Large intestine (tissue), 3 donors: ENCODE measurements at regions not wholly inside any gene's neighbourhood (a gene's known extent, or its start where the extent isn't known, plus 50 kb on each side); places are given as distances from the start of the nearest gene placed in this dataset.

Experiments
- DNase-seq, 2 donors: peaks; one replicate each; pipeline versions ENCODE4 v3.0.0 to v3.0.0-alpha.2; 2013
- H3K27ac ChIP-seq: one replicate; pipeline ENCODE4 v1.5.1; 2013; ENCODE audit warnings: low read length
- H3K27me3 ChIP-seq: 2 replicates; pipeline ENCODE4 v1.6.1; 2013; ENCODE audit warnings: low read length; ENCODE audit not compliant: control insufficient read depth, insufficient read depth
- H3K36me3 ChIP-seq: 2 replicates; pipeline ENCODE4 v1.6.1; 2013; ENCODE audit warnings: low read length; ENCODE audit not compliant: control insufficient read depth, insufficient read depth
- H3K4me1 ChIP-seq: one replicate; pipeline ENCODE4 v1.6.1; 2013; ENCODE audit warnings: low read length; ENCODE audit not compliant: control insufficient read depth, insufficient read depth
- H3K4me3 ChIP-seq: one replicate; pipeline ENCODE4 v1.5.1; 2013; ENCODE audit warnings: low read length
- H3K9me3 ChIP-seq: one replicate; pipeline ENCODE4 v1.6.1; 2013; ENCODE audit warnings: mild to moderate bottlenecking, low read depth, low read length, moderate library complexity; ENCODE audit not compliant: control insufficient read depth
- WGBS: methylation state at CpG from one replicate; pipeline ENCODE4 v1.1.5; 2013; ENCODE audit warnings: low lambda C conversion rate; ENCODE audit not compliant: insufficient coverage; 5-methylcytosine and 5-hydroxymethylcytosine counted together

DNA sequence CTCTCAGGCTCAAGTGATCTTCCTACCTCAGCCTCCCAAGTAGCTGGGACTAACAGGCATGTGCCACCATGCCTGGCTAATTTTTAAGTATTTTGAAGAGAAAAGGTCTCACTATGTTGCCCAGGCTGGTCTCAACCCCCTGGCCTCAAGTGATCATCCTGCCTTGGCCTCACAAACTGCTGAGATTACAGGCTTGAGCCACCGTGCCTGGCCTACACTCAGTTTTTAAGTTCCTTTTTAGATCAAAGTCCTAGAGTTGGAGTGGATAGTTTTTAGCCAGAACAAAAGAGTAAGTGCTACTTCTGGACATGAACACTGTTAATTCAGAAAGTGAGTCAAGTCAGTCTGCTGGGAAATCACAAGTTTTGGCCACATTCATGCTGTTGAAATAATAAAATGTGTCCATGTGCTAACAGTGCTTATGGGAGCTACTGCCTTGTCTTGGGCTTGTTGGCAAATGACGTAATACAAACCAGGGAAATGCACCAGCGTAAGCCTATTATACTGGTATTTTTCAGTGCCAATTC is 84.2 kb downstream of the NDUFS5 start:
- Histone ChIP-seq H3K4me1 (peaks cover 13% of the 10 kb centered on the region), H3K27me3 (no peaks in the 10 kb centered on the region), H3K4me3 (no peak overlapping the region), H3K36me3 (no peaks in the 10 kb centered on the region), H3K27ac (no peak overlapping the region), H3K9me3 (no peaks in the 10 kb centered on the region)
- WGBS = no CpG with 5 or more reads among the region's 3 CpGs
- no peak for DNase-seq

GRCh38 chr1:39110882-39111281 is 84.7 kb downstream of the NDUFS5 start:
- Histone ChIP-seq H3K4me3 (no peak overlapping the region), H3K27me3 (no peaks in the 10 kb centered on the region), H3K36me3 (no peaks in the 10 kb centered on the region), H3K4me1 (peaks cover 17% of the 10 kb centered on the region), H3K9me3 (no peaks in the 10 kb centered on the region), H3K27ac (no peak overlapping the region)
- no CpG with 5 or more reads among the region's 1 CpG for WGBS
- DNase-seq = no peak

DNA sequence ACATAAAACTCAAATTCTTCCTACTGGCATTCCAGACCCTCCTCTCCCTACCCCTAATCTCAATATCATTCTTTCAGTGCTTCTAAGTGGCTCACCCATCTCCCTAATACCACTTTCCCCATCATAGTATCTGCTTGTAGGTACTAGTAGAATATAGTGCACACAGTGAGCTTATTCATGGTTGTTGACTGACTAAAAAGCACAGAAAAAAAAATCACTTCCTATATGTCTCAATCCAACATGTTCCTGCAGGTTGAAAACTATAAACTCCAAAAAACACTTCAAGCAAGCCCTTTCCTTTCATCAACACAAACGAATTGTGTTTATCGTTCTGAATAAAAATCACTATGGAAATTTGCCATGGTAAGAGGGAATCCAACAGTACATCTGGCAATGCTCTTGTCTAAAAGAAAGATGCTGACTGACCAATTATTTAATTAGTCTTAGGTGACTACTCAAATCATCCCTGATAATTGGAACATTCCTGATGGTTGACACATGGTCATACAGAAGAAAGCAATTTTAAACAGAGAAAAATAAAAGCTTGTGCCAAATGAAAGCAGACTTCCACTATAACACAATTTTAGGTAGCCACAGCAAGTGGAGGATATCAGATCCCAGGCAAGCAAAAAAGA is 87.1 kb downstream of the NDUFS5 start:
- DNase-seq = no peak
- H3K27ac ChIP-seq = no peak overlapping the region
- H3K27me3 ChIP-seq = no peaks in the 10 kb centered on the region
- H3K36me3 ChIP-seq = no peaks in the 10 kb centered on the region
- H3K4me3 ChIP-seq = no peak overlapping the region
- no CpG with 5 or more reads among the region's 2 CpGs for WGBS
- H3K4me1 ChIP-seq = peaks cover 22% of the 10 kb centered on the region
- no peaks in the 10 kb centered on the region for H3K9me3 ChIP-seq

DNA sequence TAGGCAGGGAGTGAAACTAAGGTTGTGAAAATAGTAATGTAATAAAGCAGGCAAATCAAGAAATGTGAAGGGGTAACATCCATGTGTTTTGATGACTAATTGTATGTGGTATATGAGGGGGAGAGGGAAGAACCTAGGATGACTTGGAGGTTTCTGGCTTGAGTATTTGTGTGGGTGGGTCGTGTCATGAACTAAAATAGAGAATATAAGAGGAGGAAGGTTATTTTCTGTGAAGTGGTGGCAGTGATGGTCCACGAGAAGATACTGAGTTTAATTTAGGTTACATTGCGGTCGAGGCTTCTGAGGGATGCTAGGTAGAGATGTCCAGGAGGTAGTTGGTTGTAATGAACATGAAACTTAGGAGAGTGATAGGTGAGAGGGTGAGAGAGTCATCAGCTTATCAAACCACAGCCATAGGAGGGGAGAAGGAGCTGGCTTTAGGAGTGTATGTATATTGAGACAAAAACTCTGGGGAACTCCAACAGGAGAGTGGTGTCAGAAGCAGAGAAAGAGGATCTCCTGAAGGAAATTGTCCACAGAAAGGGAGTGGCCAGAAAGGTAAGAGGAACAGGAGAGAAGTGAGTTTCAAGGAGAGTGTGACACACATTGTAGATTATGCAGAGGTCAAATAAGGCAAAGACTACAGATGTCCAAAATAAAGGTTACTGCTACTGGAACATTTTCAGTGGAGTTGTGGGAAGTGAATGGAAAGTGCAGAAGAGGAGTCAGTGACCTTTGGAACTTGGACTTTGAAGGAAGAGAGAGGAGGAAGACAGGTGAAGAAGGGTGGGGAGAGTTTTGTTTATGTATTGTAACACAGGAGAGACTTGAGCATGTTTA is 89.0 kb upstream of the MACF1 start:
- no peak overlapping the region for H3K27ac ChIP-seq
- H3K36me3 ChIP-seq = no peaks in the 10 kb centered on the region
- no peak overlapping the region for H3K4me3 ChIP-seq
- H3K4me1 ChIP-seq = peaks cover 26% of the 10 kb centered on the region
- DNase-seq = peak; percentile 21 to 66
- H3K9me3 ChIP-seq = no peaks in the 10 kb centered on the region
- 92% methylated on average over 2 of the region's 4 CpGs for WGBS
- H3K27me3 ChIP-seq = no peaks in the 10 kb centered on the region

DNA sequence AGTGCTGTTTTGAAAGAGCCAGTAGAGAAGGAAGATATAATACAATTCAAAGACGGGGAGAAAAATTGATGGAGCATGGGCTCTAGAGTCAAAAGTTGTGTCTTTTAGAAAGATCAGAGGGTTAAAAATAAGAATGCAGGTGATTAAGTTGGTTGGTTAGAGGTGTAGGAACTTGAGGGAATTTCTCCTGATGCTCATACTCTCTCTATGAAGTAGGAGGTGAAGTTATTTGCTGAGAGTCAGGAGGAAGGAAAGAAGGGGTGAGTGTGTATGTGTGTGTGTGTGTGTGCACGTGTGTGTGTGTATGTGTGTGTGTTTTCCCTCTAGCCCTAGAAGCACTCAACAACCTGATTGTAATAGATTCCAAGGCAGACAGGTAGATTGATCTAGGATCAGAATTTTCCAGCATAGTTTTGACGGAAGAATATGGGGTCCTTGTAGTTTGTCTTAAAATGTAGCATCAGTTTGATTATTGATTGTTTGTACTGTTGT is 88.3 kb upstream of the MACF1 start:
- no peak for DNase-seq
- no CpG with 5 or more reads among the region's 3 CpGs for WGBS
- no peak overlapping the region for H3K4me3 ChIP-seq
- H3K36me3 ChIP-seq = no peaks in the 10 kb centered on the region
- no peaks in the 10 kb centered on the region for H3K27me3 ChIP-seq
- peaks cover 26% of the 10 kb centered on the region for H3K4me1 ChIP-seq
- H3K27ac ChIP-seq = peak overlapping the region; percentile 16
- no peaks in the 10 kb centered on the region for H3K9me3 ChIP-seq

DNA sequence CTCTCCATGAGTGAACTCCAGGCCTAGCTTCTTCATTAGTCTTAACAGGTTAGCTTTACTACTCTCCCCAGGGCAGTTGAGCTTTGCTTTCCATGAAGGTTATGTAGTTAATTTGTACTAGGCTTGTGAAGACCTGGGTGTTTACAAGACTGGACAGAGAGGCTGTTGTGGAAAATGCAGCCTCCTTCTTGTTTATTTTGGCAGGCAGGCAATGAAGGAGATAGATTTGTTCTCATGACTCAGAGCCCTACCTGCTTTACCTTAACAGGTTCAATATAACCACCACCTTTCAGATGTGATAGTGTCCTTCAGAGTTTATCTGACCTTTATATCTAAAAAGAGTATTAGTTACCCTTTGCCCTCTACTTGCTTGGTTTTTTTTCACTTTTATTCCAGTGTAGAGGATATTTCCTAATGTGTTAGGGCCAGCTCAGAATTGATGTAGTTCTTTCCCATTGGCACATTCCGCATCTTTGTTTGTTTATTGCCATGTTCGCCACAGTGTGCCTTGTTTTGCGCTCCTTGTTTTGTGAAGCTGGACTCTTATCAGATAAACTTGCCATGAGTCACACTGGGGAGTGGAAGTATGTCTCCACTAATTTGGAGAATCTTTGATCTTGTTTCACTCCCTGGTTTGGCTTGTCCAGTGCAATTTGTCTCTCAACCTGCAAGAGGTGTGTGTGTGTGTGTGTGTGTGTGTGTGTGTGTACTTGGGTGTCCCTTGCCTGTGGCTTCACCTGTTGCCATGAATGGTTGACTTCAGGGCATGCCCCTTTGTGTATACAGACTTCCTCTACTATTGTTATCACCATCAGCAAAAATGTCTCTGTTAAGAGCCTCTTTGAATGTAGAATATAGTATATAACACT is 87.4 kb upstream of the MACF1 start:
- H3K36me3 ChIP-seq = no peaks in the 10 kb centered on the region
- H3K4me1 ChIP-seq = peaks cover 26% of the 10 kb centered on the region
- H3K27ac ChIP-seq = no peak overlapping the region
- DNase-seq = no peak
- no peak overlapping the region for H3K4me3 ChIP-seq
- WGBS = 80% methylated on average over 1 of the region's 3 CpGs
- H3K9me3 ChIP-seq = no peaks in the 10 kb centered on the region
- no peaks in the 10 kb centered on the region for H3K27me3 ChIP-seq

DNA sequence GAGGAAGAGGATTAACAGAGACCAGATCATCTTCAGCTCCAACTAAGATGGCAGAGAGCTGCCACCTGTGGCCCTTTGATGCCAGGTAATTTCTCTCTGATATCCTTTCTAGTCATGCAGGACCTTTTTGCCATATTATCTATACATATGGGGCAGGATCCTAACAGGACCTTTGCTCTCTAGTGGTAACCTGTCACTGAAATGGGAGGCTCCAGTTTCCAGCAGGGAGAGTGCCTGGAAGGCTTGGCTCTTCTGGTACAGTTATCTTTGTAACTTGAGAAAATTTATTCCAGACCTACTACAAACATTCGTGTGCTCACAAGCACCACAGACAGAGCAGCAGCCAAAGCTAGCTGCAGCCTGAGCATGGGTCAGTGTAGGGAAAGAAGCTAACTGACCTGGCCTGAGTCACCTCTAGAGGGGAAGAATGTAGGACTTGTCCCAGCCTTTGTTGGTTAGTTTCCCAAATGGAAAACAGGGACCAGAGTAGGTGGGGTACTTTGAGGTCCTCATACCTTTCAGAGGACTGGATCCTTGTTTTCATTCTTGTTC is 86.5 kb upstream of the MACF1 start:
- WGBS = no CpG with 5 or more reads among the region's 1 CpG

DNA sequence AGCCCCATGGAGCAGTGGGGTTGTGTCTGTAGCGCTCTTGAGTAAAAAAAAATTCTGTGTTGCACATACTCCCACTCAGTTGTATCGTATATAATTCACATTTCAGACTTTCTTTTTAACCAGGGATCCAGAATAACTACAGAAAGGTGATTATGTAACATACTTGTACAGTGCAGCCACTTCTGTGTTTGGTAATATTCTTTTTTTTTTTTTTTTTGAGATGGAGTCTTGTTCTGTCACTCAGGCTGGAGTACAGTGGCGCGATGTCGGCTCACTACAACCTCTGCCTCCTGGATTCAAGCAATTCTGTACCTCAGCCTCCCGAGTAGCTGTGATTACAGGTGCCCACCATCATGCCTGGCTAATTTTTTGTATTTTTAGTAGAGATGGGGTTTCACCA is 82.4 kb upstream of the MACF1 start:
- Histone ChIP-seq H3K4me3 (no peak overlapping the region), H3K9me3 (no peaks in the 10 kb centered on the region), H3K27me3 (no peaks in the 10 kb centered on the region), H3K4me1 (peaks cover 19% of the 10 kb centered on the region), H3K36me3 (peaks cover 5% of the 10 kb centered on the region), H3K27ac (no peak overlapping the region)
- 100% methylated on average over 1 of the region's 6 CpGs for WGBS
- no peak for DNase-seq

More for the DNA sequence above, 86.5 kb upstream of the MACF1 start:
- Histone ChIP-seq H3K36me3 (peaks cover 3% of the 10 kb centered on the region), H3K4me1 (peaks cover 26% of the 10 kb centered on the region), H3K4me3 (no peak overlapping the region), H3K9me3 (no peaks in the 10 kb centered on the region), H3K27ac (no peak overlapping the region), H3K27me3 (no peaks in the 10 kb centered on the region)
- DNase-seq = peak in 1 of 2 donors; percentile 24

DNA sequence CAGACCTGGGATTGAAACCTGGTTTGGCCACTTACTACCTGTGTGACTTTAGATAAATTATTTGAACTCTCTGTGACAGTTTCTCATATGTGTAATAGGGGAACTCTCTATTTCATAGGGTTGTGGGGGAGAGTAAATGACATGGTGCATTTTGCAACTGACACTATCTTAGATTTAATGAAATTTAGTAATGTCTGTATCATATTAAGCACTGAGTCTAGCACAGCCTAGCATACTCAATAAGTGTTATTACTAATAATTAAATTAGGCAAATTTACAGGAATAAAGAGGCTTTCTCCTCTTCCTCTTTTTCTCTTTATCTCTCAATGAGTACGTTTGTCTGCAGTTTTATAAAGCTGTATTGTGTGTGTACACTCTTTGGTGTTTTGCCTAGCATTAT is 80.2 kb upstream of the MACF1 start:
- Histone ChIP-seq H3K4me3 (no peak overlapping the region), H3K36me3 (peaks cover 5% of the 10 kb centered on the region), H3K27me3 (no peaks in the 10 kb centered on the region), H3K9me3 (no peaks in the 10 kb centered on the region), H3K27ac (no peak overlapping the region), H3K4me1 (peaks cover 8% of the 10 kb centered on the region)
- WGBS = 100% methylated on average over 1 of the region's 1 CpG
- DNase-seq = no peak

DNA sequence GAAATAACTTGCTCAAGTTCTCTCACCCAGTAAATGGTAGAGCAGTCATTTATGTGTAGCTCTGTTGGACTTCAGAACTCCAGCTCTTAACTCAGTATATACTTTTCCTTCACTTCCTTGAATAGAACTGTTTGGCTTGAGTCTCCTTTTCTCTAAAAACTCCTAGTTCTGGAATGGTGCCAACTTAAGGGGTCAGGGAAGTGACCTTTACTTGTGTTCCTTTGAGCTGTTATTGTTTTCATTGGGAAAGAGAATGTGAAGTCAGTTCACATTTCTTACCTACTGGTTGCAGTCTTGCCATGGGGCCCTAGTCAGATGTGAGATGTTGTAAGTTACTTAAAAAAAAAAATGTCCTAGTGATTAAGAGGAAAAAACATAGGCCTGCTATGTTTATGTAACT is 77.0 kb upstream of the MACF1 start:
- peaks cover 8% of the 10 kb centered on the region for H3K4me1 ChIP-seq
- H3K27ac ChIP-seq = peak overlapping the region; percentile 25
- H3K36me3 ChIP-seq = peaks cover 3% of the 10 kb centered on the region
- DNase-seq = peak; percentile 52 to 82
- H3K9me3 ChIP-seq = no peaks in the 10 kb centered on the region
- H3K27me3 ChIP-seq = no peaks in the 10 kb centered on the region
- H3K4me3 ChIP-seq = no peak overlapping the region
